CD4-positive, CD25-positive, alpha-beta regulatory T cell (primary cell): ENCODE measurements at regions not wholly inside any gene's neighbourhood (a gene's known extent, or its start where the extent isn't known, plus 50 kb on each side); places are given as distances from the start of the nearest gene placed in this dataset.

Source experiments
- ATAC-seq, 2 donors: fragments of 150-1000 bp; cut with Tn5 transposase; one replicate each; pipeline ENCODE4 v1.10.0; 2021; ENCODE audit warnings: low read depth in 2 of 2, moderate number of reproducible peaks in 2 of 2, moderate library complexity in 1 of 2
- DNase-seq, 3 donors: peaks; one replicate each; pipeline versions ENCODE4 v3.0.0 to v3.0.0-alpha.2; 2012 to 2022; ENCODE audit warnings: mixed read lengths in 1 of 3
- H3K27ac ChIP-seq: one replicate; pipeline ENCODE4 v1.7.0; 2013; ENCODE audit warnings: mild to moderate bottlenecking, low read length; ENCODE audit not compliant: insufficient read depth, poor library complexity, severe bottlenecking
- H3K27me3 ChIP-seq: one replicate; pipeline ENCODE4 v1.7.0; 2013; ENCODE audit warnings: low read length; ENCODE audit not compliant: control insufficient read depth, insufficient read depth
- H3K36me3 ChIP-seq: one replicate; pipeline ENCODE4 v1.7.0; 2013; ENCODE audit warnings: mild to moderate bottlenecking, low read length, moderate library complexity; ENCODE audit not compliant: control insufficient read depth, insufficient read depth
- H3K4me1 ChIP-seq: 2 replicates; pipeline ENCODE4 v1.7.0; 2013; ENCODE audit warnings: mild to moderate bottlenecking, low read length; ENCODE audit not compliant: insufficient read depth, control insufficient read depth, poor library complexity, severe bottlenecking
- H3K4me3 ChIP-seq: one replicate; pipeline ENCODE4 v1.7.0; 2013; ENCODE audit warnings: low read depth, mild to moderate bottlenecking, low read length, moderate library complexity
- H3K9me3 ChIP-seq, 2 experiments: 1 replicate in 1 of 2; 2 replicates in 1 of 2; pipeline ENCODE4 v1.7.0; 2013; ENCODE audit warnings: low read length in 2 of 2, mild to moderate bottlenecking in 1 of 2, moderate library complexity in 1 of 2; ENCODE audit not compliant: control insufficient read depth in 2 of 2
- H3K27ac Mint-ChIP-seq, 3 donors: one replicate each; pipeline ENCODE4 v1.8.0; 2020 to 2022; ENCODE audit warnings: mild to moderate bottlenecking in 3 of 3, mixed read lengths in 3 of 3, moderate library complexity in 2 of 3
- H3K27me3 Mint-ChIP-seq: one replicate; pipeline ENCODE4 v1.8.0; 2022; ENCODE audit warnings: mild to moderate bottlenecking, mixed read lengths
- H3K36me3 Mint-ChIP-seq: one replicate; pipeline ENCODE4 v1.8.0; 2020; ENCODE audit warnings: mixed read lengths
- H3K4me1 Mint-ChIP-seq, 4 donors: one replicate each; pipeline ENCODE4 v1.8.0; 2020 to 2022; ENCODE audit warnings: mixed read lengths in 4 of 4, mild to moderate bottlenecking in 1 of 4
- H3K4me3 Mint-ChIP-seq, 4 donors: one replicate each; pipeline ENCODE4 v1.8.0; 2020 to 2022; ENCODE audit warnings: mild to moderate bottlenecking in 4 of 4, mixed read lengths in 4 of 4, moderate library complexity in 3 of 4
- H3K9me3 Mint-ChIP-seq, 7 donors: one replicate each; pipeline ENCODE4 v1.8.0; 2020 to 2022; ENCODE audit warnings: mixed read lengths in 7 of 7, mild to moderate bottlenecking in 3 of 7, moderate library complexity in 2 of 7

GRCh38 chr1:187911820-187912219 lies 1083.1 kb downstream of the PLA2G4A start:
- H3K4me3 ChIP-seq = no peak overlapping the region
- no peak overlapping the region for H3K4me3 Mint-ChIP-seq

GRCh38 chr1:187920976-187921375 lies 1092.2 kb downstream of the PLA2G4A start:
- H3K4me3 Mint-ChIP-seq = no peak overlapping the region
- DNase-seq = no peak
- H3K9me3 Mint-ChIP-seq = peaks cover 2 to 17% (median 7%) of the 10 kb centered on the region in 7 donors
- no peak overlapping the region for H3K4me3 ChIP-seq
- no peak overlapping the region for H3K27ac Mint-ChIP-seq
- no peaks in the 10 kb centered on the region for H3K9me3 ChIP-seq
- no peaks in the 10 kb centered on the region for H3K27me3 Mint-ChIP-seq
- ATAC-seq = no peak
- no peaks in the 10 kb centered on the region for H3K36me3 Mint-ChIP-seq
- H3K27me3 ChIP-seq = no peaks in the 10 kb centered on the region
- no peak overlapping the region for H3K27ac ChIP-seq
- no peaks in the 10 kb centered on the region for H3K4me1 Mint-ChIP-seq
- no peaks in the 10 kb centered on the region for H3K36me3 ChIP-seq
- H3K4me1 ChIP-seq = no peaks in the 10 kb centered on the region

More at GRCh38 chr1:187911820-187912219, 1083.1 kb downstream of the PLA2G4A start:
- H3K4me1 Mint-ChIP-seq = no peaks in the 10 kb centered on the region
- H3K9me3 ChIP-seq = no peaks in the 10 kb centered on the region
- H3K27ac ChIP-seq = no peak overlapping the region
- no peaks in the 10 kb centered on the region for H3K36me3 Mint-ChIP-seq
- no peaks in the 10 kb centered on the region for H3K27me3 ChIP-seq
- H3K27ac Mint-ChIP-seq = no peak overlapping the region
- H3K9me3 Mint-ChIP-seq = peaks cover 0 to 10% (median 6%) of the 10 kb centered on the region in 7 donors
- no peaks in the 10 kb centered on the region for H3K36me3 ChIP-seq
- H3K27me3 Mint-ChIP-seq = no peaks in the 10 kb centered on the region
- no peaks in the 10 kb centered on the region for H3K4me1 ChIP-seq
- DNase-seq (no peak), ATAC-seq (no peak)

GRCh38 chr1:187921426-187921825 lies 1092.7 kb downstream of the PLA2G4A start:
- H3K36me3 Mint-ChIP-seq = no peaks in the 10 kb centered on the region
- no peaks in the 10 kb centered on the region for H3K4me1 ChIP-seq
- no peaks in the 10 kb centered on the region for H3K9me3 ChIP-seq
- no peak overlapping the region for H3K4me3 Mint-ChIP-seq
- no peaks in the 10 kb centered on the region for H3K36me3 ChIP-seq
- H3K27me3 ChIP-seq = no peaks in the 10 kb centered on the region
- H3K9me3 Mint-ChIP-seq = peaks cover 2 to 19% (median 7%) of the 10 kb centered on the region in 7 donors
- no peak overlapping the region for H3K27ac ChIP-seq
- ATAC-seq = no peak
- no peak overlapping the region for H3K27ac Mint-ChIP-seq
- H3K27me3 Mint-ChIP-seq = no peaks in the 10 kb centered on the region
- no peak for DNase-seq
- H3K4me3 ChIP-seq = no peak overlapping the region
- no peaks in the 10 kb centered on the region for H3K4me1 Mint-ChIP-seq

- H3K36me3 ChIP-seq = no peaks in the 10 kb centered on the region
- Mint-ChIP-seq H3K4me3 (no peak overlapping the region), H3K9me3 (peaks cover 2 to 22% (median 5%) of the 10 kb centered on the region in 7 donors), H3K4me1 (no peaks in the 10 kb centered on the region), H3K27me3 (no peaks in the 10 kb centered on the region), H3K27ac (no peak overlapping the region), H3K36me3 (no peaks in the 10 kb centered on the region)
- no peak for DNase-seq
- H3K27ac ChIP-seq = no peak overlapping the region
- no peak overlapping the region for H3K4me3 ChIP-seq
- no peaks in the 10 kb centered on the region for H3K9me3 ChIP-seq
- no peak for ATAC-seq
- no peaks in the 10 kb centered on the region for H3K27me3 ChIP-seq
- H3K4me1 ChIP-seq = no peaks in the 10 kb centered on the region
Observed at GRCh38 chr1:187922255-187922654, 1093.5 kb downstream of the PLA2G4A start.

GRCh38 chr1:187924252-187924651 lies 1095.5 kb downstream of the PLA2G4A start:
- H3K27ac ChIP-seq = no peak overlapping the region
- Mint-ChIP-seq H3K27me3 (no peaks in the 10 kb centered on the region), H3K9me3 (peaks cover 3 to 22% (median 6%) of the 10 kb centered on the region in 7 donors), H3K4me1 (no peaks in the 10 kb centered on the region), H3K4me3 (no peak overlapping the region), H3K36me3 (no peaks in the 10 kb centered on the region), H3K27ac (no peak overlapping the region)
- H3K27me3 ChIP-seq = no peaks in the 10 kb centered on the region
- DNase-seq (no peak), ATAC-seq (no peak)
- H3K36me3 ChIP-seq = no peaks in the 10 kb centered on the region
- no peak overlapping the region for H3K4me3 ChIP-seq
- H3K9me3 ChIP-seq = peaks cover 0 to 2% of the 10 kb centered on the region in 2 experiments
- H3K4me1 ChIP-seq = no peaks in the 10 kb centered on the region

- H3K4me1 Mint-ChIP-seq = no peaks in the 10 kb centered on the region
- H3K27ac Mint-ChIP-seq = no peak overlapping the region
- Histone ChIP-seq H3K27me3 (no peaks in the 10 kb centered on the region), H3K27ac (no peak overlapping the region), H3K4me1 (no peaks in the 10 kb centered on the region), H3K36me3 (no peaks in the 10 kb centered on the region), H3K9me3 (peaks cover 0 to 2% of the 10 kb centered on the region in 2 experiments), H3K4me3 (no peak overlapping the region)
- ATAC-seq (no peak), DNase-seq (no peak)
- H3K36me3 Mint-ChIP-seq = no peaks in the 10 kb centered on the region
- H3K4me3 Mint-ChIP-seq = no peak overlapping the region
- no peaks in the 10 kb centered on the region for H3K27me3 Mint-ChIP-seq
- peaks cover 1 to 10% (median 4%) of the 10 kb centered on the region in 7 donors for H3K9me3 Mint-ChIP-seq
Observed at GRCh38 chr1:187928288-187928687, 1099.5 kb downstream of the PLA2G4A start.

GRCh38 chr1:187928696-187929095 lies 1099.9 kb downstream of the PLA2G4A start:
- no peaks in the 10 kb centered on the region for H3K27me3 Mint-ChIP-seq
- no peak for DNase-seq
- Histone ChIP-seq H3K9me3 (peaks cover 0 to 2% of the 10 kb centered on the region in 2 experiments), H3K27ac (no peak overlapping the region), H3K4me1 (no peaks in the 10 kb centered on the region), H3K27me3 (no peaks in the 10 kb centered on the region), H3K36me3 (no peaks in the 10 kb centered on the region), H3K4me3 (no peak overlapping the region)
- H3K4me3 Mint-ChIP-seq = no peak overlapping the region
- no peak for ATAC-seq
- peaks cover 1 to 10% (median 4%) of the 10 kb centered on the region in 7 donors for H3K9me3 Mint-ChIP-seq
- H3K4me1 Mint-ChIP-seq = no peaks in the 10 kb centered on the region
- no peaks in the 10 kb centered on the region for H3K36me3 Mint-ChIP-seq
- H3K27ac Mint-ChIP-seq = no peak overlapping the region

- Histone ChIP-seq H3K36me3 (no peaks in the 10 kb centered on the region), H3K27me3 (no peaks in the 10 kb centered on the region), H3K27ac (no peak overlapping the region), H3K9me3 (peaks cover 0 to 2% of the 10 kb centered on the region in 2 experiments), H3K4me3 (no peak overlapping the region), H3K4me1 (no peaks in the 10 kb centered on the region)
- Mint-ChIP-seq H3K4me3 (no peak overlapping the region), H3K27me3 (no peaks in the 10 kb centered on the region), H3K27ac (no peak overlapping the region), H3K36me3 (no peaks in the 10 kb centered on the region), H3K9me3 (peaks cover 1 to 9% (median 5%) of the 10 kb centered on the region in 7 donors), H3K4me1 (no peaks in the 10 kb centered on the region)
- DNase-seq (no peak), ATAC-seq (no peak)
Observed at GRCh38 chr1:187931776-187932175, 1103.0 kb downstream of the PLA2G4A start.
